GM12878 (cell line): ENCODE measurements at regions not wholly inside any gene's neighbourhood (a gene's known extent, or its start where the extent isn't known, plus 50 kb on each side); places are given as distances from the start of the nearest gene placed in this dataset.

Experiments used
- ATAC-seq: fragments of 200-7000 bp; cut with Tn5 transposase; 3 replicates; pipeline ENCODE4 v1.9.1; 2020; ENCODE audit warnings: mild to moderate bottlenecking, moderate library complexity
- BruUV-seq: library from RNA; stranded (reverse); fragments of 400-500 nt; replicated peaks from 2 replicates; lab custom pipeline; 2021; lab: Mats Ljungman, UMichigan
- CTCF ChIA-PET: fragments of 300-600 bp; sonication (Branson Sonifier 250); formaldehyde crosslinking; extraction: SDS; loops from one replicate; lab custom pipeline; 2021; ENCODE audit warnings: inconsistent platforms; lab: Yijun Ruan, JAX
- POLR2A ChIA-PET: fragments of 350-600 bp; formaldehyde crosslinking; extraction: SDS; loops from one replicate; lab custom pipeline; 2021; ENCODE audit warnings: inconsistent platforms; lab: Charles Lee
- RAD21 ChIA-PET: fragments of 300-600 bp; sonication (Branson Sonifier 250); formaldehyde crosslinking; loops from one replicate; lab custom pipeline; 2023; ENCODE audit warnings: antibody characterized with exemption; ENCODE audit not compliant: unreplicated experiment; lab: Charles Lee
- SMC1A ChIA-PET: fragments of 300-600 bp; sonication (Branson Sonifier 250); formaldehyde crosslinking; loops from one replicate; lab custom pipeline; 2023; ENCODE audit not compliant: unreplicated experiment, uncharacterized antibody; lab: Charles Lee
- DNase-seq: peaks from one replicate; pipeline ENCODE4 v3.0.0-alpha.2; 2011; ENCODE audit warnings: low read depth, low spot score
- FAIRE-seq: peaks from 3 replicates; lab custom pipeline; 2011; peaks lifted over from hg19 to GRCh38; lab: Jason Lieb, UNC
- H2AFZ ChIP-seq: 2 replicates; pipeline ENCODE4 v1.6.0; 2011; ENCODE audit warnings: low read depth, low read length, control low read depth; ENCODE audit not compliant: control insufficient read depth
- H3K27ac ChIP-seq: 2 replicates; pipeline ENCODE4 v1.5.1; 2011; ENCODE audit warnings: control low read depth; ENCODE audit not compliant: control insufficient read depth, insufficient read depth
- H3K27me3 ChIP-seq, 2 experiments: replicated peaks in 1 of 2; 2 replicates each; pipeline versions ENCODE4 v1.6.0 to v1.6.1; 2011; ENCODE audit warnings: low read length in 1 of 2; ENCODE audit not compliant: control insufficient read depth in 2 of 2, insufficient read depth in 2 of 2
- H3K36me3 ChIP-seq, 2 experiments: 2 replicates each; pipeline ENCODE4 v1.5.1; 2011; ENCODE audit warnings: low read length in 1 of 2; ENCODE audit not compliant: control insufficient read depth in 2 of 2, insufficient read depth in 2 of 2
- H3K4me1 ChIP-seq: 2 replicates; pipeline ENCODE4 v1.6.1; 2011; ENCODE audit warnings: mild to moderate bottlenecking, low read length, moderate library complexity, mixed read lengths; ENCODE audit not compliant: control insufficient read depth, insufficient read depth
- H3K4me2 ChIP-seq: 2 replicates; pipeline ENCODE4 v1.6.0; 2011; ENCODE audit warnings: control low read depth; ENCODE audit not compliant: control insufficient read depth, insufficient read depth
- H3K4me3 ChIP-seq: fragments of 200-600 bp; sonication (generic); 2 replicates; pipeline ENCODE4 v1.5.1; 2016
- H3K79me2 ChIP-seq: 2 replicates; pipeline ENCODE4 v1.6.0; 2011; ENCODE audit warnings: low read length; ENCODE audit not compliant: control insufficient read depth, insufficient read depth
- H3K9ac ChIP-seq: 2 replicates; pipeline ENCODE4 v1.8.0; 2011; ENCODE audit warnings: low read length, control low read depth, mixed read lengths; ENCODE audit not compliant: control insufficient read depth, insufficient read depth
- H3K9me3 ChIP-seq: replicated peaks from 3 replicates; pipeline ENCODE4 v1.5.1; 2011; ENCODE audit warnings: mild to moderate bottlenecking, low read length; ENCODE audit not compliant: control insufficient read depth, insufficient read depth
- H4K20me1 ChIP-seq: 2 replicates; pipeline ENCODE4 v1.6.0; 2011; ENCODE audit not compliant: control insufficient read depth, insufficient read depth
- MXI1 ChIP-seq: fragments of 150-350 bp; IDR thresholded peaks from 2 replicates; pipeline ENCODE4 v1.6.1; 2011; ENCODE audit warnings: low read depth, mild to moderate bottlenecking, inconsistent platforms, low read length, improper control_type of control experiment
- MYB ChIP-seq: fragments of 150-350 bp; IDR thresholded peaks from 2 replicates; pipeline ENCODE4 v1.6.1; 2014; ENCODE audit warnings: mild to moderate bottlenecking, low read depth, low read length, borderline replicate concordance
- MYC ChIP-seq: IDR thresholded peaks from 2 replicates; pipeline ENCODE4 v1.6.1; 2011; ENCODE audit warnings: mild to moderate bottlenecking, low read length, moderate library complexity, inconsistent platforms; ENCODE audit not compliant: insufficient read depth, insufficient replicate concordance, insufficient read length, severe bottlenecking
- PKNOX1 ChIP-seq: fragments of 450-650 bp; IDR thresholded peaks from 2 replicates; pipeline ENCODE4 v1.6.1; 2016; ENCODE audit warnings: mild to moderate bottlenecking
- PRDM15 ChIP-seq: fragments of 450-650 bp; formaldehyde crosslinking; IDR thresholded peaks from 2 replicates; pipeline ENCODE4 v1.4.0; 2020; ENCODE audit warnings: mild to moderate bottlenecking, moderate library complexity
- ZBTB4 ChIP-seq: fragments of 450-650 bp; formaldehyde crosslinking; IDR thresholded peaks from 2 replicates; pipeline ENCODE4 v1.4.0; 2022; ENCODE audit warnings: mild to moderate bottlenecking, moderate library complexity
- WGBS: methylation state at CpG from one replicate; pipeline ENCODE4 v1.1.6; 2016; ENCODE audit warnings: low lambda C conversion rate; ENCODE audit not compliant: insufficient replicate concordance, insufficient coverage; ENCODE audit errors: missing lambda C conversion rate; 5-methylcytosine and 5-hydroxymethylcytosine counted together
- in situ Hi-C: fragments of 300-500 bp; cut with MboI; formaldehyde crosslinking; loops from 9 replicates; pipeline ENCODE4 v1.14.3; 2018; ENCODE audit warnings: mixed read lengths
- intact Hi-C: fragments of 100-400 bp; cut with micrococcal nuclease; formaldehyde crosslinking; loops from one replicate; pipeline ENCODE4 v1.14.2; 2022; ENCODE audit not compliant: unreplicated experiment

- H3K36me3 ChIP-seq, result no peaks in the 10 kb centered on the region
- H3K27ac ChIP-seq, result no peak overlapping the region
- FAIRE-seq, result no peak
- in situ Hi-C loops, result no loop called here
- ChIA-PET CTCF (no interaction called here), POLR2A (no interaction called here)
- no peak overlapping the region for H2AFZ ChIP-seq
- H3K4me3 ChIP-seq, result no peak overlapping the region
- no peak for ATAC-seq
- no peaks in the 10 kb centered on the region for H3K9me3 ChIP-seq
- no peaks in the 10 kb centered on the region for H3K27me3 ChIP-seq
- no peak overlapping the region for H3K9ac ChIP-seq
- no peak for DNase-seq
- BruUV-seq, result no TSS peak
- H3K4me2 ChIP-seq, result no peak overlapping the region
- WGBS, result 33% methylated on average over 1 of the region's 1 CpG
- H3K4me1 ChIP-seq, result no peaks in the 10 kb centered on the region
- no peaks in the 10 kb centered on the region for H3K79me2 ChIP-seq
- no peak for TF ChIP-seq MYC
- TF ChIP-seq ZBTB4 (CRISPR knock-in tag), result no peak
- no peak for TF ChIP-seq MYB
- no peak for TF ChIP-seq MXI1
- TF ChIP-seq PKNOX1, result no peak
- no peak for TF ChIP-seq PRDM15 (CRISPR knock-in tag)
- TF ChIP-seq, all 136 proteins: peak for 0
- ChIA-PET SMC1A (no interaction called here), RAD21 (no interaction called here)
- intact Hi-C loops, result no loop called here
- H4K20me1 ChIP-seq, result no peaks in the 10 kb centered on the region
These were observed 64.9 kb upstream of the SYT1 start for GRCh38 chr12:78799649-78800048.
